ENCODE measurements at regions not wholly inside any gene's neighbourhood (a gene's known extent, or its start where the extent isn't known, plus 50 kb on each side); places are given as distances from the start of the nearest gene placed in this dataset.

- Histone ChIP-seq H3K9me3 (no peaks in the 10 kb centered on the region), H3K36me3 (no peaks in the 10 kb centered on the region), H3K4me3 (no peak overlapping the region), H3K27ac (no peak overlapping the region), H3K4me1 (no peaks in the 10 kb centered on the region), H3K27me3 (no peaks in the 10 kb centered on the region)
- no peak for DNase-seq (ENCODE audit: extremely low spot score in 2 of 2)
- intact Hi-C loops (cut with DNase I), result no loop called here
- TF ChIP-seq CTCF (IDR thresholded peaks at IDR 0.05), result no peak
- TF ChIP-seq POLR2A (IDR thresholded peaks at IDR 0.05), result no peak
- no peak for TF ChIP-seq POLR2AphosphoS5 (IDR thresholded peaks at IDR 0.05; ENCODE audit: insufficient read depth in 1 of 2, low read depth in 1 of 2)
Observed at GRCh38 chr2:21728133-21728532, 604.4 kb downstream of the TDRD15 start.

- no peak for DNase-seq (ENCODE audit: extremely low spot score in 2 of 2)
- TF ChIP-seq POLR2AphosphoS5 (IDR thresholded peaks at IDR 0.05; ENCODE audit: insufficient read depth in 1 of 2, low read depth in 1 of 2) (no peak), POLR2A (IDR thresholded peaks at IDR 0.05) (no peak), CTCF (IDR thresholded peaks at IDR 0.05) (no peak)
- Histone ChIP-seq H3K27me3 (no peaks in the 10 kb centered on the region), H3K4me1 (no peaks in the 10 kb centered on the region), H3K27ac (no peak overlapping the region), H3K9me3 (no peaks in the 10 kb centered on the region), H3K4me3 (no peak overlapping the region), H3K36me3 (no peaks in the 10 kb centered on the region)
- intact Hi-C loops (cut with DNase I), result no loop called here
Observed at GRCh38 chr2:21730141-21730540, 606.4 kb downstream of the TDRD15 start.

GRCh38 chr2:21740484-21740883 is 616.7 kb downstream of the TDRD15 start:
- Histone ChIP-seq H3K4me3 (no peak overlapping the region), H3K4me1 (no peaks in the 10 kb centered on the region), H3K9me3 (no peaks in the 10 kb centered on the region), H3K27me3 (no peaks in the 10 kb centered on the region), H3K27ac (no peak overlapping the region), H3K36me3 (no peaks in the 10 kb centered on the region)
- intact Hi-C loops (cut with DNase I), result no loop called here
- DNase-seq (ENCODE audit: extremely low spot score in 2 of 2), result no peak
- TF ChIP-seq POLR2AphosphoS5 (IDR thresholded peaks at IDR 0.05; ENCODE audit: insufficient read depth in 1 of 2, low read depth in 1 of 2) (no peak), CTCF (IDR thresholded peaks at IDR 0.05) (no peak), POLR2A (IDR thresholded peaks at IDR 0.05) (no peak)

GRCh38 chr2:21746499-21746898 is 622.7 kb downstream of the TDRD15 start:
- Histone ChIP-seq H3K36me3 (no peaks in the 10 kb centered on the region), H3K4me1 (no peaks in the 10 kb centered on the region), H3K9me3 (no peaks in the 10 kb centered on the region), H3K27ac (no peak overlapping the region), H3K27me3 (no peaks in the 10 kb centered on the region), H3K4me3 (no peak overlapping the region)
- intact Hi-C loops (cut with DNase I), result no loop called here
- TF ChIP-seq POLR2A (IDR thresholded peaks at IDR 0.05) (no peak), POLR2AphosphoS5 (IDR thresholded peaks at IDR 0.05; ENCODE audit: insufficient read depth in 1 of 2, low read depth in 1 of 2) (no peak), CTCF (IDR thresholded peaks at IDR 0.05) (no peak)
- no peak for DNase-seq (ENCODE audit: extremely low spot score in 2 of 2)

GRCh38 chr2:21748501-21748900 is 624.7 kb downstream of the TDRD15 start:
- H3K9me3 ChIP-seq, result no peaks in the 10 kb centered on the region
- intact Hi-C loops (cut with DNase I), result no loop called here
- no peak for DNase-seq (ENCODE audit: extremely low spot score in 2 of 2)
- no peak overlapping the region for H3K4me3 ChIP-seq
- H3K27ac ChIP-seq, result no peak overlapping the region
- H3K4me1 ChIP-seq, result no peaks in the 10 kb centered on the region
- H3K36me3 ChIP-seq, result no peaks in the 10 kb centered on the region
- no peaks in the 10 kb centered on the region for H3K27me3 ChIP-seq
- no peak for TF ChIP-seq POLR2AphosphoS5 (IDR thresholded peaks at IDR 0.05; ENCODE audit: insufficient read depth in 1 of 2, low read depth in 1 of 2)
- no peak for TF ChIP-seq CTCF (IDR thresholded peaks at IDR 0.05)
- TF ChIP-seq POLR2A (IDR thresholded peaks at IDR 0.05), result no peak

Data from vagina (tissue), 2 donors.